Non-pigmented ciliary epithelial cell (primary cell): ENCODE measurements at regions not wholly inside any gene's neighbourhood (a gene's known extent, or its start where the extent isn't known, plus 50 kb on each side); places are given as distances from the start of the nearest gene placed in this dataset.

Experiments used
- DNase-seq: peaks from one replicate; pipeline ENCODE4 v3.0.0-alpha.2; 2010; ENCODE audit warnings: low read depth

DNA sequence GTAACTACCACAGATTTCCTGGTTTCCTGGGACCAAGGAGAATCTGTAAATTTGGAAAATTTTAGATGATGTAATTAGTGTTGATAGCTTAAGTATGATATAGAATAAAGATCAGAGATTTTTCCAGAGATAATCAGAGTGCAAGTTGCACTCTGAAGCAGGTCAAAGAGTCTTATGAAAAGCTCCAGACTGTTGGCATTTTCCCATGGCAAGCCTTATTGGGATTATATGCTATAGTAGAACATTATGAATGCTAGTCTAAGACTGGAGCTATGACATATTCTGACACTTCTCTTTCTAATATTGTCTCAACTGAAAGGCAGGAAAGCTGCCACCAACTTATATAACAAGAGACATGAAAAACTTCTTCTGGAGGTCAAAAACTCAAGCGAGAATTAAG lies 1638.3 kb upstream of the LRRTM1 start:
- no peak for DNase-seq

DNA sequence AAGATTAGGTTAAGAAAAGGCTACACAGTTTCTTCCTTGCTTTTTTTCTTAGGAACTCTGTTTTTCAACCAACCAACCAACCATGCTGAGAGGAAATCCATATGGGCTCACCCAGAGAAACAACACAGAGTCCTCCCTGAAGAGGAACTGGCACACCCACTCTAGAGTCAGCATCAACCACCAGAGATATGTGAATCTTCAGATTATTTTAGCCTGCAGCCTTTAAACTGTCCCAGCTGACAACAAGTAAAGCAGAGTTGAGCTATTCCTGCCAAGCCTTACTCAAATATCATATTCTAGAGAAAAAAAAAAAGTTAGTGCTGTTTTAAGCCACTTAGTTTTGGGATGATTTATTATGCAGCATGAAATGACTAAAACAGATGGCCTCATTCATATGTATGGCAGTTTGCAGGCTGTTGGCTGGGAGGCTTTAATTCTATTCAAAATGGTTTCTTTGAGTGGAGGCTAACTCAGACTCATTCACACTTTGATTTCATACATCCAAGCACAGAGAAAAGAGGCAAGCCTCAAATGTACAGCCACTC lies 1637.7 kb upstream of the LRRTM1 start:
- no peak for DNase-seq

DNA sequence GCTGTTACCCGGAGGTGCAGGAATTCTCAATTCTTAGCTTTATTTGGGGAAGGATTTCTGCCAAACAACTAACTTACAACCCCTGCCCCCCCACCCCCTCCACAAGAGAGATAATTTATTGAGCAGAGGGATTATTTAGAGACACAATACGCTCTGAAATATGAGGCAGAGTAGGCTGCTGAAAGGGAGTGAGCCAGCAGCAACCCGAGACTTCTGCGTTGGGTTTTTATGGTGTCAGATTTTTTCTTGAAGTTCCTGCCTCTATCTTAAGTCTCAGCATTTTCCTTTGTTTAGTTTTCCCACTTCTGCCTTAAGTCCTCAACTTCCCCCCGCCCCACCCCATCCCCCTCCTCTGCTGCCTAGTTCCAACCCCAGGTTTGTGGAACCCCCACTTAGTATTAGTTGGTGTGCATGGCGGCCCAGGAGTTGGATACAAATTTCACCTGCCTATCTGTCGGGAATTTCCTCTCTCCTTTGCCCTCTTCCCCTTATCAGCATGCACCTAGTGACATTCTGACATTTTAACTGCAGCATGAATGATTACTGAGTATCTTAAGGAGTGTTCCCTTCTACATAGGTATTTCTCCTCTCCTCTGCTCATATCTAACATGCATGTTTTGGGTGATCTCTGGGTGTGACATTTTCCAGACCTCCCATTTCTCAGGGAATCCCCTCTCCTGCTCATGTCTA lies 1635.9 kb upstream of the LRRTM1 start:
- DNase-seq: no peak

DNA sequence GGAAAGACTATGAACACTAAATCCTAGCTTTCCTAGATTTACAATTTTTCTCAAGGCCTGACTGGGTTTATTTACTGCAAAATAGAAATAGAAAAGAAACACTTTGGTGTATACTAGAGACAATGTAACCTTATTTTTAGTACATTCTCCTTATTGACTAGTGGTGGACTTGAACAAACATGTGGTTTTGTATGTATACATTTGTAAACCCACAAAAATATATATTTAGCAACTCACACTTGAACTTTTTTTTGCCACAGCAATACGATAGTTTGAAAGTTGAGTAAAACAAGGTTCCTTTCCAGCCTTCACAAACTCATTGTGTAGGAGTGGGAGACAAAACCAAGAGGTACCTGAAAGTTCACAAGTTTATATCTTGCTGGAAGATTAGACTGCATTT lies 1633.4 kb upstream of the LRRTM1 start:
- DNase-seq: no peak

DNA sequence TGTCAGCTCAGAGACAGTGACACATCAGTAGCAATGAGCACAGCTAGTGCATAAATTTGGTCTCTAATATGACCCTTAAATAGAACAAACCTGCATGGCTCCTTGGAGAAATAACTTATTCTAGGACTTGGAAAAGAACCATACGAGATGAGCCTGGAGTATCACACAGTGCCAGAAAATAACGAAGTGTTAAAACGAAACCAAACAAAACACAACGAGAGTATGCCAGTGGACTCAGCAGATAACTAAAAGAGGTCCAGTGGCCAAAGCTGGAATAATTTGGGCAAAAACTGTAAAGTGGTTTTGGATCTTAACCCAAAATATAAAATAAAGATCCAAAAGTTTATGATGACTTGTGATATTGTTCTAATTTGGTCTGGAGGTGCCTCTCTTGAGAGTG lies 1599.0 kb upstream of the LRRTM1 start:
- no peak for DNase-seq

DNA sequence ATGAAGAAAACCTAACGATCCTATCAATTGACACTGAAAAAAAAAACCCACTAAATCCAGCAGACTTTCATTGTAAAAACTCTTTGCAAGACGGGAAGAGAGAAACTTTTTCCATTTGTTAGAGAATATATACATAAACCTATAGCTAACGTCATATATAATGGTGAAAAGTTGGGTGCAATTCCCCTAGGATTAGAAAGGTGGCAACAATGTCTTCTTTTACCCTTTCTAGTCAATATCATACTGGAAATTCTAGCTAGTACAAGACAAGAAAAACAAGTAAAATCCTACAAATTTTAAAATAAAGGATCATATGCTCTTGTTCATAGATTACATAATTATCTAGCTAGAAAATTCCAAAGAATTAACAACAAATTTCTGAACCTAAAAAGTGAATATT lies 1596.5 kb upstream of the LRRTM1 start:
- DNase-seq: no peak

DNA sequence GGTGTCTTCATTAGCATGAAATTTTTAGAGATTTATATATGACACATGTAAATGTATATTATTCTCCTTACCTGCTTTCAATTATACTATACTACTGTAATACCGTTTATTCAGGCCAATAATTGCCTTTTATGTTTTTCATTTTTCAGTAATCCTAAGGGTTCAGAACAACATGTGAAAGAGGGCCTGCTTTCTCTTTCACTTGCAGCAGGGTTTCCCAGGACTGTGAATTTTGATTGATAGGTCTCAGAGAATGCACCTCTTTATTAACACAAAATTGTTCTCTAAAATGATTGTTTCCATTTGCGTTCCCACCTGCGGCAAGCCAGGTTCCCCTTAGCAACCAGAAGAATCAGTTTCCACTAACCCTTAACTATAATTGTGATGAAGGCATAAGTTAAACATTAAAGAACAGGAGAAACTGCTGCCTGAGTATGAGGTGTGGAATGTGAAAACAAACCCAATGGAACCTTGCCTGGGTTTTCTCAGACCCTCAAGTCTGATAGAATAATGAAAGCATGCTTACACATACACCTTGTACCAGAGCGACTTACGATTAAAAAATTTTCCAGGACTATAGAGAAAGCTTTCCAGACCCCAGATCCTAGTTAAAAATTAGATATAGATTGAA lies 1591.2 kb upstream of the LRRTM1 start:
- no peak for DNase-seq

DNA sequence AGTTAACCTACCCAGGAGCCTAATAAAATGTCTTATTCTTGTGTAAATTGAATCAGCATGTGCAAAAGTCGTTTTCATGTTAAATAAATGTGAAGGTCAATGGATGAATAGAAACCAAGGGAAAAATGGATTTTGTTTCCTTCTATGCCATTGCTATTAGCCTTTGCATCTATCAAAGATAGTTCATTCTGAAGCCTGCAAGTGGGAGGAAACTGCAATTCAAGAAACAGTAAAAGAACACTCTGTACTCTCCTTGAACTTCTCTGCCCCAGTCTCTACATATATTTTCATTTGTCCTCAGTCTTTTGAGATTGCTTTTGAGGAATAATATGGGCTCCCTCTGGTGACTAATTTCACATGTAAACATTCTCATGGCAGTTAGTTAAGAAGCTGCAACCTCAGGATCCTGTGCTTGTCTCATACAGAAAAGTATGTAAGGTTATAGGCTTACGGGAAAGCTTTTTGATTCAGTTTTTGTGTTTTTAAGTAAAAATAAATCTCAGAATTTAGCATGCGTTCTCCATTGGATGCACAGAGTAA lies 1590.0 kb upstream of the LRRTM1 start:
- no peak for DNase-seq

DNA sequence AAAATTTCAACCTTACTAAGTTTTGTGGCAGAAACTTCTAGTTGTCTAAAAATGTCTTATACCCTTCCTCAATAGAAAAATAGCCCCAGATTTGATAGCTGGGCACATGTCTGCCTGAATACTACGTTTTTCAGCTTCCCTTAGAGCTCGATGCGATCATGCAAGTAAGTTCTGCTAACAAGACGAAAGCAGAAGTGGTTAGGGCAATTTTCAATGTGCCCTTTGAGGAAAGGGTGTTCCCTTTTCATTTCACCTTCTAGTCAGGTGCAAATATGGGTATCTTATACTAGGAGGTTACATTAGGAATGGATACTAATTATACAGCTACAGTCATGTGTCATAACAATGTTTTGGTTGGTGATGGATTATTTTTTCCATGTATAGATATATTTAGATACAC lies 1572.1 kb upstream of the LRRTM1 start:
- DNase-seq: no peak

DNA sequence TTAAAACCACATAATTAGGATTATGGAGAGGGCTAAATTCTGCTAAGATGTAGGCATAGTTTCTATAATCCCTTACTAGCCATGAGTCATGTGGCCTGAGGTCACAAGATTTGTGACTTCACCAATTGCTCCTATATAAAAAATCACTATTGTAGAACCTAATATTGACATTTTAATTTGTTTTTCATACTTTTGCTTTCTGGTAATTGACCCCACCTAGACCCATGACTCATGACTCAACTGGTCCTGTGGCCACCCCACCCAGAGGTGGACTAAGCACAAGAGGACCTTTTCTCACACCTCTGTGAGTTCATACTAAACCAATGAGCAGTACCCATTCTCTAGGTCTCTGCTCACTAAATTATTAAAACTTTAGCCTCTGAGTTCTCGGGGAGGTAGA lies 1567.5 kb upstream of the LRRTM1 start:
- no peak for DNase-seq

DNA sequence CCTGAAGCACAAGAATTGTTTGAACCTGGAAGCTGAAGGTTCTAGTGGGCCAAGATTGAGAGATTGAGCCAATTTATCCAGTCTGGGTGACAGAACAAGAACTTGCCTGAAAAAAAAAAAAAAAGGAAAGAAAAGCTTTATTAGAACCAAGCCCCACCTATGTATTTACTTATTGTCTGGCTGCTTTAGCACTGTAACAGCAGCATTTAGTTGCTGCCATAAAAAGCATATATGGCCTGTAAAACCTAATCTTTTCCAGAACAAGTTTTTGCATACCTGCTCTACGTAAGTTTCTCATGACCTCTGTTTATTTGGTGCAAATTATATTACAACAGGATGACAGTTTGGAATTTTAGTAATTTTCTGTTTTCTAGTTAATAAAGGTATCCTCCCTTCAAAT lies 1565.6 kb upstream of the LRRTM1 start:
- DNase-seq: no peak

DNA sequence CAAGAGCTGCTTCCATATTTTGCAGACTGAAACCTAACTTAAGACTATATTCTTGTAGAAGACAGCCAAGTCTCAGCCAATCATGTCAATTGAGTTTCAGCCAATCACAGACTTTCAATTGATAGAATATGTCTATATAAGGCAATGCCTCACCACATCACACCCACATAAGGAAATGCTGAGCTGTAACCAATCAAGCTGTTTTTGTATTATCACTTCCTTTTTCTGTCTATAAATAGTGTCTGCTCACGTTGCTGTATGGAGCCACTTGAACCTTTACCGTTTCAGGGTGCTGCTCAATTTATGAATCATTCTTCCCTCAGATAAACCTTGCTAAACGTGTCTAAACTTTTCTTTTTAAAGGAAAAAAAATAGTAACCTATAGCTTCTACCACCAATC lies 1554.4 kb upstream of the LRRTM1 start:
- no peak for DNase-seq

DNA sequence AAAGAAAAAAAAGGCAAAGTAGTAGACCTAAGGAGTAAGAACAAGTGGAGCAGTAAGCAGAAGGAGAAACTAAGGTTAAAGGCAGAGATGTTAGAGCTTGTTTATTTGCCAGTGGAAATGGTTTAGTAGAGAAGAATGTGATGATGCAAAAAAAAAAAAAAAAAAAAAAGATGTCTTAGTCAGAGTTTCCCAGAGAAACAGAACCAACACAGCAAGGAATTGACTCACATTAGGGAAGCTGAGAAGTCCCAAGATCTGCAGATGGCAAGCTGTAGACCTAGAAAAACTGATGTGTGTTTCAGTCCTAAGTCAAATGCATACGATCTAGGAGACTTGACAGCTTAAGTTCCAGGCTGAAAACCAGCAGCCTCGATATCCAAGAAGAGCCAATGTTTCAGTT lies 1548.8 kb upstream of the LRRTM1 start:
- no peak for DNase-seq

DNA sequence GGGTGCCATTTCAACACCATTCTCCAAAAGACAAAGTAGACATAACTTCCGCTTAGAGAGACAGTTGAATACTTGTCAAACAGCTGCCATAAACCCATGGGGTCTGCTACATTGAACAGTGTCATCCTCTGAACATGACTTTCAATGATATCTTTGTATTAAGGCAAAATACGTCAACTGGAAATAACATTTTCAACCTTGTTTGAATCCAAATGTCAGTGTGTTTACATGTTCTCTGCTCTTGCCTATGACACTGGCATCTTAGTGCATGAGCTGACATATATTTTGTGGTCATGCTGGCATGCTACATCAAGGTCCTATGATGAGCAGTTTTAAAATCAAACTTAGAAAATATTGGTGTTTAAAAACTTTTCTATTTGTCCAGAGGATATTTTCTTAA lies 1548.1 kb upstream of the LRRTM1 start:
- DNase-seq: no peak

DNA sequence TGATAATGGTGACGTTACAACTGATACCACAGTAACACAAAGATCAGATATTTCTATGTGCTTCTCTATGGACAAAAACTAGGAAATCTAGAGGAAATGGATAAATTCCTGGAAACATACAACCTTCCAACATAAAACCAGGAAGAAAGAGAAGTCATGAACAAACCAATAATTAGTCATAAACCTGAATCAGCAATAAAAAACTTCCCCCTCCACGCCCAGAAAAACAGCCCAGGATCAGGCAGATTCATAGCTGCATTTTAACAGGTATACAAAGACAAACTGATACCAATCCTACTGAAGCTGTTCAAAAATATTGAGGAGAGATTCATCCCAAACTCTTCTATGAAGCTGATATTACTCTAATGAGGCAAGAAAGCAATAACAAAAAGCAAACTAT lies 1535.2 kb upstream of the LRRTM1 start:
- DNase-seq: no peak

DNA sequence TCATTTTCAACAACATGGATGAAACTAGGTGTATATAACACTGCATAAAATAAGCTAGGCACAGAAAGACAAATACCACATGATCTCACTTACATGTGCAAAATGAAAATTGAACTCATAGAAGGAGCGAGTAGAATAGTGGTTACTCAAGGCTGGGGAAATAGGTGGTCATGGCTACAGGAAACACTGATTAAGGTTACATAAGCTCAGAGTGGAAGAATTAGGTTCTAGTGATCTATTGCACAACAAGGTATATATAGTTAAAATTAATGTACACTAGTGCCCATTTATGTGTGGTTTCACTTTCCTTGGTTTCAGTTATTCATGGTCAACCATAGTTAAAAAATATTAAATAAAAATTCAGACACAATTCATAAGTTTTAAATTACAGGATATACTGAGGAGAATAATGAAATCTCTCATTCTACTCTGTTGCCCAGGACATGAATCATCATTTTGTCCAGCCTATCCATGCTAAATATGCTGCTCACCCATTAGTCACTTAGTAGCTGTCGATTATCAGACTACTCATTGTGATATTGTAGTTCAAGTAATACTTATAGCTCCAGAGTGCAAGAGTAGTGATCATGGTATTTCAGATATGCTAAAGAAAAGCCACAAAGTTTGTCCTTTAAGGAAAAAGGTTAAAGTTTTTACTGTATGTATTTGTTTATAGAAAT lies 1530.9 kb upstream of the LRRTM1 start:
- no peak for DNase-seq

DNA sequence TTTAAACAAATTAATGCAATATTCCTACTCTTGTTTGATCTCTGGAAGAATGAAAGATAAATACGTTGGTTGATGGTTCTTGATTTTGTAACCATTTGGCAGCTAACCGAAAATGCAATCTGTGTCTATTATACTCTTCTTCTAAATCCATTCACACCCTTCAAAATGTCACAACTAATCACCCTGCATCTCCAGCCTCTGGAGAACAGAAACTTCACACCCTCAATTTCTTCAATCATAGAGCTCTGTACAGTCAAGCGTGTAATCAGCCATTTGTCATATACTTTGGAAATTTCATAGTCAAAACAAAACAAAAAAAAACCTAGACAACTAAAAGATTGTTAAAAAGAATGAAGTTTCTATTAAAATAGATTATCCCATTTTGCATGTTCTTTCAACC lies 1482.3 kb upstream of the LRRTM1 start:
- no peak for DNase-seq

DNA sequence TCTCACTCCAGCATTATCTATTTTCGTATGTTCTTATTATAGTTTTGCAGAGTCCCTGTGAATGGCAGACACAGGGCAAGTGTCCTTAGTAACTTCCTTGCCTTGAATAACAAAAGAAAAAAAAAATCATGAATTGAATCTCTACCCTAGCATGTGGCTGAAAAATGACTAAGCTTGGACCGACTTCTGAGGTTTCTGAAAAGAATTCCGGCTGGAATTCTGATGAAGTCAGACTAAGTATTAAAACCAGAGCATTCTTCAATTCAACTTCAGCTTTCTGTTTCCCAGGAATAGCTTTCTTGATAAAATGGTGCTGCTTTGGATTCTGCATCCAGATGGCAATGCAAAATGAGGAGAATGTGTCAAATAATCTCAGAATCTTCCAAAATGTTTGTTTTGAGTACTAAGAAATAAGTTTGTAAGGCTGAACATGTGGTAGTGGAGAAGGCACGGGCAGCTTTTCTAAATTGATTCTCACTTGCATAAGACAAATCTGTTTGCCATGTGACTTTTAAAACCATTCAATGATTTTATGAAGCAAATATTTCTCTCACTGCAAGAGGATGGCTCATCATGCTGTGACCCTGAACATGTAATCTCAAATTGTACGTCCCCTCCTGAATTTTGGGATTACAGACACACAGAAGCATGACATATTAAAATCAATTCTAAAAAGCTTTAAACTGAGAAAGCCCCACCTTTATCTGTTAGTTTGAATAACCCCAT lies 1462.8 kb upstream of the LRRTM1 start:
- no peak for DNase-seq

DNA sequence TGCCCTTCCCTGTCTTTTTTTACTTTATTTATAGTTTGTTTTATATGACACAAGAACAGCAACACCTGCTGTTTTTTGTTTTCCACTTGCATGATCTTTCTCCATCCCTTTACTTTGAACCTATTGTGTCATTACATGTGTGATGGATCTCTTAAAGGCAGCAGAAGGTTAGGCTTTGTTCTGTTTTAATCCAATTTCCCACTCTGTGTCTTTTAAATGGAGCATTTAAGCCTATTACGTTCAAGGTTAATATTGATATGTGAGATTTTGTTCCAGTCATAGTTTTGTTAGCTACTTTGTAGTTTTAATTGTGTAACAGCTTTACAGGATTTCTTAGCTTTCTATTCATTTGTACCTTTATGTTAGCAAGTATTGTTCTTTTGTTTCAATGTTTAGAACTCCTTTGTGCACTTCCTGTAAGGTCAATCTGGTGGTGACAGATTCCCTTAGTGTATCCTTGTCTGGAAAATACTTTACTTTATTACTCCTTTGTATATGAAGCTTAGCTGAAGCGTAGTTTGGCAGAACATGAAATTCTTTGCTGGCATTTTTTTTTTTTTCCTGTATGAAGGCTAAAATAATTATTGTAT lies 1443.0 kb upstream of the LRRTM1 start:
- DNase-seq: no peak

DNA sequence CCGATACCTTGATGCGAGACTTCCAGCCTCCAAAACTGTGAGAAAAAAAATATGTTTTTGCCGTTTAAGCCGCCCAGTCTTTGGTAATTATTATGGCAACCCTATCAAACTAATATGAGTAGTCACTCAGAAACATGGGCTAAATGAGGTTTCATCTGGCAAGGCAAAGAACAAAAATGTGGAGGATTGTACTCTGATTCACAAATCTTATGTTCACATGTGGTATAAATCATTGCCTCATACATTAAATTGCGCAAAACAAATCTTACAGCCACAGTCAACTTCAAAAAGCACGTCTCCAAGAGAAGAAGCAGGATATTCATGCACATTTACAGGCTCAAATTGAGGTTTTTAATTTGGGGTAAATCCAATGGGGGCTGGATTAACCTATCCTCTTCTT lies 1435.4 kb upstream of the LRRTM1 start:
- DNase-seq: no peak

DNA sequence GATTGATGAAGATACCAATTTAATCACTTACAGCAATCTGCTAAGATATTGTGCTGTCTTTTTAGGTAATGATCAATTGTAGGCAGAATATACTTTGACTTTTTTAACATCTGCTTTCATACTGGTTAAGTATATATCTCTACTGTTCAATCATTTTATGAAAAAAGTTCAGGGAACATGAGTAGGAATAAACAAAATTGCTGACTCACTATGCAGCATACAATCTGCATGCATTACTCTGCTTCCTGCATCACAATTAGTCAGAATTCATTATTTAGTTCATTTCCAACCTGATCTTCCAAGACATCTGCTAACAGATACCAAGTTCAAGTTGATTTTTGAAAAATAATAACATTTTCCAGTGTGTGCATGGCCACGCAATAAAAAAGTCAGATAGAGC lies 1430.4 kb upstream of the LRRTM1 start:
- DNase-seq: no peak

DNA sequence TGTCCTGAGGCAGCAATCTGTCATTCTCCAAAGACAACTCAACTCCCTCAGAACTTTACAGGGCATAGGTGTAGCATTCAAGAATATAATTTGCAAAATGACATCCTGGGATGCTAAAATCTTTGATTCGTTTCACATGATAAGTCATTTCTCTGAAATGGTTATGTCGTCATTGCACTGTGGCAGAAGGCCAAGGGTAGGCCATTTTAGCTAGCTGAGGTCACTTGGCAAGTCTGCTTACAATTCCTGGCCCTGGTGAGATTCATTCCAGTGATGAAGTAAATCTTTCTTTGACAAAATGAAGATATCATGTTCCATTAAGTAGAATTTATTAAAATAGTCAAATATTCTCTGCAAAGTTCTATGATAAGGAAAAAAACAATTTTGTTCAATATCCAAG lies 1410.3 kb upstream of the LRRTM1 start:
- DNase-seq: no peak
